WTC11 (cell line): ENCODE measurements at regions not wholly inside any gene's neighbourhood (a gene's known extent, or its start where the extent isn't known, plus 50 kb on each side); places are given as distances from the start of the nearest gene placed in this dataset.

Experiments
- ATAC-seq: fragments of 200-7000 bp; cut with Tn5 transposase; 2 replicates; pipeline ENCODE4 v1.10.0; 2021; ENCODE audit warnings: mild to moderate bottlenecking, moderate library complexity
- CTCF ChIA-PET: fragments of 300-600 bp; sonication (Branson Sonifier 250); formaldehyde crosslinking; loops from one replicate; lab custom pipeline; 2021; ENCODE audit warnings: antibody characterized with exemption; lab: Charles Lee
- POLR2A ChIA-PET: fragments of 350-600 bp; sonication (Branson Sonifier 250); formaldehyde crosslinking; loops from one replicate; lab custom pipeline; 2021; ENCODE audit warnings: antibody characterized with exemption; lab: Charles Lee
- DNase-seq: peaks from one replicate; pipeline ENCODE4 v3.0.0; 2021; ENCODE audit warnings: low spot score
- H3K27ac Mint-ChIP-seq: 2 replicates; pipeline ENCODE4 v1.8.0; 2021; ENCODE audit warnings: mixed read lengths
- H3K27me3 Mint-ChIP-seq: 2 replicates; pipeline ENCODE4 v1.8.0; 2021; ENCODE audit warnings: low read depth, mild to moderate bottlenecking, moderate library complexity, mixed read lengths
- H3K36me3 Mint-ChIP-seq: 2 replicates; pipeline ENCODE4 v1.8.0; 2021; ENCODE audit warnings: mixed read lengths
- H3K4me1 Mint-ChIP-seq: 2 replicates; pipeline ENCODE4 v1.8.0; 2022; ENCODE audit warnings: mixed read lengths
- H3K4me3 Mint-ChIP-seq: 2 replicates; pipeline ENCODE4 v1.8.0; 2021; ENCODE audit warnings: mild to moderate bottlenecking, moderate library complexity, mixed read lengths
- H3K9me3 Mint-ChIP-seq: 2 replicates; pipeline ENCODE4 v1.8.0; 2021; ENCODE audit warnings: mixed read lengths
- CREB1 ChIP-seq: sonication (generic); formaldehyde crosslinking; IDR thresholded peaks from 2 replicates; pipeline ENCODE4 v1.8.0; 2023; ENCODE audit warnings: mild to moderate bottlenecking, missing genetic modification reagents
- FOXK1 ChIP-seq: sonication (generic); formaldehyde crosslinking; IDR thresholded peaks from 2 replicates; pipeline ENCODE4 v1.8.0; 2022; ENCODE audit warnings: mild to moderate bottlenecking, moderate library complexity, missing genetic modification reagents
- GTF2I ChIP-seq: fragments of 250-450 bp; sonication (Bioruptor Pico); conservative IDR thresholded peaks from 2 replicates; pipeline ENCODE4 v1.4.0; 2021; ENCODE audit warnings: mild to moderate bottlenecking
- MAX ChIP-seq: sonication (generic); formaldehyde crosslinking; IDR thresholded peaks from 2 replicates; pipeline ENCODE4 v1.8.0; 2022; ENCODE audit warnings: mild to moderate bottlenecking, missing genetic modification reagents
- MYBL2 ChIP-seq: sonication (generic); formaldehyde crosslinking; IDR thresholded peaks from 2 replicates; pipeline ENCODE4 v1.8.1; 2023; ENCODE audit warnings: mild to moderate bottlenecking, moderate library complexity, missing genetic modification reagents
- PRDM15 ChIP-seq: sonication (generic); formaldehyde crosslinking; IDR thresholded peaks from 2 replicates; pipeline ENCODE4 v1.8.0; 2022; ENCODE audit warnings: missing genetic modification reagents
- SP1 ChIP-seq: sonication (generic); formaldehyde crosslinking; conservative IDR thresholded peaks from 2 replicates; pipeline ENCODE4 v1.8.1; 2022; ENCODE audit warnings: missing genetic modification reagents
- STAT6 ChIP-seq: sonication (generic); formaldehyde crosslinking; conservative IDR thresholded peaks from 2 replicates; pipeline ENCODE4 v1.8.1; 2023; ENCODE audit warnings: mild to moderate bottlenecking, low read depth, missing genetic modification reagents, moderate library complexity
- TEAD4 ChIP-seq: sonication (generic); formaldehyde crosslinking; IDR thresholded peaks from 2 replicates; pipeline ENCODE4 v1.8.0; 2022; ENCODE audit warnings: mild to moderate bottlenecking, missing genetic modification reagents
- ZNF423 ChIP-seq: fragments of 250-450 bp; sonication (Bioruptor Pico); IDR thresholded peaks from 2 replicates; pipeline ENCODE4 v2.1.2; 2022; ENCODE audit warnings: mild to moderate bottlenecking, moderate library complexity
- ZNF532 ChIP-seq: fragments of 250-450 bp; sonication (Bioruptor Pico); IDR thresholded peaks from 2 replicates; pipeline ENCODE4 v1.9.0; 2021; ENCODE audit warnings: mild to moderate bottlenecking, borderline replicate concordance
- TF ChIP-seq, protein P1 (sequence below): sonication (generic); formaldehyde crosslinking; IDR thresholded peaks from 2 replicates; pipeline ENCODE4 v1.8.0; 2022; ENCODE audit warnings: mild to moderate bottlenecking, missing genetic modification reagents
- TF ChIP-seq, protein P2 (sequence below): sonication (generic); formaldehyde crosslinking; IDR thresholded peaks from 2 replicates; pipeline ENCODE4 v1.8.1; 2023; ENCODE audit warnings: mild to moderate bottlenecking, missing genetic modification reagents
- TF ChIP-seq, protein P3 (sequence below): sonication (generic); formaldehyde crosslinking; IDR thresholded peaks from 2 replicates; pipeline ENCODE4 v1.8.1; 2022; ENCODE audit warnings: missing genetic modification reagents, borderline replicate concordance
- TF ChIP-seq, protein P4 (sequence below): fragments of 250-450 bp; sonication (Bioruptor Pico); IDR thresholded peaks from 2 replicates; pipeline ENCODE4 v2.1.2; 2022; ENCODE audit warnings: mild to moderate bottlenecking, moderate library complexity
- TF ChIP-seq, protein P5 (sequence below): sonication (generic); formaldehyde crosslinking; conservative IDR thresholded peaks from 2 replicates; pipeline ENCODE4 v1.8.1; 2022; ENCODE audit warnings: mild to moderate bottlenecking, missing genetic modification reagents

GRCh38 chr10:28478646-28479045, 54.3 kb upstream of the WAC start (continued):
- TF ChIP-seq ZNF532 (CRISPR knock-in tag) (no peak), MAX (CRISPR knock-in tag) (no peak), TEAD4 (CRISPR knock-in tag) (no peak)

DNA sequence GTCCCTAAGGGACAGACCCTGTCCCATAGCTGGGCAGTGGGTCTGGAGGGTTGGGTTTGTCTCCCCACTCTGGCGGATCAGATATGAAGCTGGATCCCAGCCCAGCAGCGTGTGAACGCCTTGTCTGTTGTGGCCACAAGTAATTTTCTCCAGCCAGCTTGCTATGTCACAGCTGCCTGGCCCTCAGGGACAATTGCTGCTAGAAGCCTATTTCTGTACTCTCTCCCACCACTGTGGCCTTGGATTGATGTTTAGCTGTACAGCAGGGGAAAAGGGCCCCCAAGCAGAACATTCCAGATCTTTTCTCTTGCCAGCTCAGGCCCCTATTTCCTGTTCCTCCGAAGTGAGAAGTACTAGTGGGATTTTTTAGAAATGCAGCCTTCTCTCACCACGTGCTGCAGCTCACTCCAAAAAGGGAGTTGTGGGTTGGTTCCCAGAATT, 53.5 kb upstream of the WAC start:
- Mint-ChIP-seq H3K36me3 (no peaks in the 10 kb centered on the region), H3K9me3 (peaks cover 9% of the 10 kb centered on the region), H3K4me3 (no peak overlapping the region), H3K27ac (no peak overlapping the region), H3K4me1 (no peaks in the 10 kb centered on the region), H3K27me3 (no peaks in the 10 kb centered on the region; the same call in 1 of the 2 replicates)
- POLR2A ChIA-PET: no interaction called here
- CTCF ChIA-PET: interaction anchor here (0.7 kb wide), 1 partner anchor 20 kb away, joined by 3 read pairs; no protein-coding TSS in a partner anchor
- DNase-seq (no peak), ATAC-seq (no peak)
- TF ChIP-seq PRDM15: no peak
- TF ChIP-seq, protein P1, sequence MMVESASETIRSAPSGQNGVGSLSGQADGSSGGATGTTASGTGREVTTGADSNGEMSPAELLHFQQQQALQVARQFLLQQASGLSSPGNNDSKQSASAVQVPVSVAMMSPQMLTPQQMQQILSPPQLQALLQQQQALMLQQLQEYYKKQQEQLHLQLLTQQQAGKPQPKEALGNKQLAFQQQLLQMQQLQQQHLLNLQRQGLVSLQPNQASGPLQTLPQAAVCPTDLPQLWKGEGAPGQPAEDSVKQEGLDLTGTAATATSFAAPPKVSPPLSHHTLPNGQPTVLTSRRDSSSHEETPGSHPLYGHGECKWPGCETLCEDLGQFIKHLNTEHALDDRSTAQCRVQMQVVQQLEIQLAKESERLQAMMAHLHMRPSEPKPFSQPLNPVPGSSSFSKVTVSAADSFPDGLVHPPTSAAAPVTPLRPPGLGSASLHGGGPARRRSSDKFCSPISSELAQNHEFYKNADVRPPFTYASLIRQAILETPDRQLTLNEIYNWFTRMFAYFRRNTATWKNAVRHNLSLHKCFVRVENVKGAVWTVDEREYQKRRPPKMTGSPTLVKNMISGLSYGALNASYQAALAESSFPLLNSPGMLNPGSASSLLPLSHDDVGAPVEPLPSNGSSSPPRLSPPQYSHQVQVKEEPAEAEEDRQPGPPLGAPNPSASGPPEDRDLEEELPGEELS (CRISPR knock-in tag): no peak
- TF ChIP-seq, protein P2, sequence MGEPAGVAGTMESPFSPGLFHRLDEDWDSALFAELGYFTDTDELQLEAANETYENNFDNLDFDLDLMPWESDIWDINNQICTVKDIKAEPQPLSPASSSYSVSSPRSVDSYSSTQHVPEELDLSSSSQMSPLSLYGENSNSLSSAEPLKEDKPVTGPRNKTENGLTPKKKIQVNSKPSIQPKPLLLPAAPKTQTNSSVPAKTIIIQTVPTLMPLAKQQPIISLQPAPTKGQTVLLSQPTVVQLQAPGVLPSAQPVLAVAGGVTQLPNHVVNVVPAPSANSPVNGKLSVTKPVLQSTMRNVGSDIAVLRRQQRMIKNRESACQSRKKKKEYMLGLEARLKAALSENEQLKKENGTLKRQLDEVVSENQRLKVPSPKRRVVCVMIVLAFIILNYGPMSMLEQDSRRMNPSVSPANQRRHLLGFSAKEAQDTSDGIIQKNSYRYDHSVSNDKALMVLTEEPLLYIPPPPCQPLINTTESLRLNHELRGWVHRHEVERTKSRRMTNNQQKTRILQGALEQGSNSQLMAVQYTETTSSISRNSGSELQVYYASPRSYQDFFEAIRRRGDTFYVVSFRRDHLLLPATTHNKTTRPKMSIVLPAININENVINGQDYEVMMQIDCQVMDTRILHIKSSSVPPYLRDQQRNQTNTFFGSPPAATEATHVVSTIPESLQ (CRISPR knock-in tag): no peak
- no peak for TF ChIP-seq CREB1
- TF ChIP-seq ZNF423: no peak
- TF ChIP-seq, protein P3, sequence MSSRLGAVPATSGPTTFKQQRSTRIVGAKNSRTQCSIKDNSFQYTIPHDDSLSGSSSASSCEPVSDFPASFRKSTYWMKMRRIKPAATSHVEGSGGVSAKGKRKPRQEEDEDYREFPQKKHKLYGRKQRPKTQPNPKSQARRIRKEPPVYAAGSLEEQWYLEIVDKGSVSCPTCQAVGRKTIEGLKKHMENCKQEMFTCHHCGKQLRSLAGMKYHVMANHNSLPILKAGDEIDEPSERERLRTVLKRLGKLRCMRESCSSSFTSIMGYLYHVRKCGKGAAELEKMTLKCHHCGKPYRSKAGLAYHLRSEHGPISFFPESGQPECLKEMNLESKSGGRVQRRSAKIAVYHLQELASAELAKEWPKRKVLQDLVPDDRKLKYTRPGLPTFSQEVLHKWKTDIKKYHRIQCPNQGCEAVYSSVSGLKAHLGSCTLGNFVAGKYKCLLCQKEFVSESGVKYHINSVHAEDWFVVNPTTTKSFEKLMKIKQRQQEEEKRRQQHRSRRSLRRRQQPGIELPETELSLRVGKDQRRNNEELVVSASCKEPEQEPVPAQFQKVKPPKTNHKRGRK: no peak
- TF ChIP-seq, protein P4, sequence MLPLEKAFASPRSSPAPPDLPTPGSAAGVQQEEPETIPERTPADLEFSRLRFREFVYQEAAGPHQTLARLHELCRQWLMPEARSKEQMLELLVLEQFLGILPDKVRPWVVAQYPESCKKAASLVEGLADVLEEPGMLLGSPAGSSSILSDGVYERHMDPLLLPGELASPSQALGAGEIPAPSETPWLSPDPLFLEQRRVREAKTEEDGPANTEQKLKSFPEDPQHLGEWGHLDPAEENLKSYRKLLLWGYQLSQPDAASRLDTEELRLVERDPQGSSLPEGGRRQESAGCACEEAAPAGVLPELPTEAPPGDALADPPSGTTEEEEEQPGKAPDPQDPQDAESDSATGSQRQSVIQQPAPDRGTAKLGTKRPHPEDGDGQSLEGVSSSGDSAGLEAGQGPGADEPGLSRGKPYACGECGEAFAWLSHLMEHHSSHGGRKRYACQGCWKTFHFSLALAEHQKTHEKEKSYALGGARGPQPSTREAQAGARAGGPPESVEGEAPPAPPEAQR (CRISPR knock-in tag): no peak
- TF ChIP-seq STAT6 (CRISPR knock-in tag): no peak
- TF ChIP-seq SP1 (CRISPR knock-in tag): no peak
- TF ChIP-seq, protein P5, sequence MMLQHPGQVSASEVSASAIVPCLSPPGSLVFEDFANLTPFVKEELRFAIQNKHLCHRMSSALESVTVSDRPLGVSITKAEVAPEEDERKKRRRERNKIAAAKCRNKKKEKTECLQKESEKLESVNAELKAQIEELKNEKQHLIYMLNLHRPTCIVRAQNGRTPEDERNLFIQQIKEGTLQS (CRISPR knock-in tag): no peak
- no peak for TF ChIP-seq TEAD4 (CRISPR knock-in tag)
- TF ChIP-seq MYBL2 (CRISPR knock-in tag): no peak
- TF ChIP-seq FOXK1 (CRISPR knock-in tag): no peak
- no peak for TF ChIP-seq GTF2I (CRISPR knock-in tag)
